Common myeloid progenitor, CD34-positive (primary cell): ENCODE measurements at regions not wholly inside any gene's neighbourhood (a gene's known extent, or its start where the extent isn't known, plus 50 kb on each side); places are given as distances from the start of the nearest gene placed in this dataset.
"Not testable (repeated sequence)": the region's sequence is repeated elsewhere in the genome, so short reads cannot be mapped to it uniquely, and the experiment has no call there.

Experiments used
- CTCF ChIA-PET: fragments of 350-600 bp; sonication (Branson Sonifier 250); formaldehyde crosslinking; loops from one replicate; lab custom pipeline; 2021; ENCODE audit warnings: antibody characterized with exemption; lab: Charles Lee
- POLR2A ChIA-PET: fragments of 350-600 bp; sonication (Branson Sonifier 250); formaldehyde crosslinking; loops from one replicate; lab custom pipeline; 2021; ENCODE audit warnings: antibody characterized with exemption; lab: Charles Lee
- DNase-seq, 3 donors: peaks; one replicate each; pipeline versions ENCODE4 v3.0.0 to v3.0.0-alpha.2; 2013
- H3K27ac ChIP-seq, 2 experiments: 1 replicate in 1 of 2; 2 replicates in 1 of 2; pipeline ENCODE4 v1.7.0; 2013; ENCODE audit warnings: inconsistent platforms in 2 of 2, low read length in 2 of 2, mild to moderate bottlenecking in 2 of 2, low read depth in 1 of 2, moderate library complexity in 1 of 2; ENCODE audit not compliant: severe bottlenecking in 2 of 2, insufficient read depth in 1 of 2, poor library complexity in 1 of 2
- H3K27me3 ChIP-seq, 5 experiments: replicated peaks in 2 of 5; 1 replicate in 3 of 5; 2 replicates in 2 of 5; pipeline versions ENCODE4 v1.6.1 to v1.7.0; 2013; ENCODE audit warnings: low read length in 4 of 5, mild to moderate bottlenecking in 2 of 5, moderate library complexity in 2 of 5, inconsistent platforms in 1 of 5; ENCODE audit not compliant: insufficient read depth in 5 of 5, control insufficient read depth in 4 of 5
- H3K36me3 ChIP-seq, 4 experiments: 1 replicate in 2 of 4; 2 replicates in 2 of 4; pipeline versions ENCODE4 v1.6.1 to v1.7.0; 2013; ENCODE audit warnings: low read length in 3 of 4, control low read depth in 1 of 4, mild to moderate bottlenecking in 1 of 4; ENCODE audit not compliant: control insufficient read depth in 4 of 4, insufficient read depth in 4 of 4
- H3K4me1 ChIP-seq, 4 experiments: 1 replicate in 3 of 4; 2 replicates in 1 of 4; pipeline versions ENCODE4 v1.6.1 to v1.7.1; 2013; ENCODE audit warnings: low read length in 3 of 4, mild to moderate bottlenecking in 3 of 4, control low read depth in 1 of 4, inconsistent platforms in 1 of 4, moderate library complexity in 1 of 4; ENCODE audit not compliant: control insufficient read depth in 4 of 4, insufficient read depth in 4 of 4; ENCODE audit errors: control extremely low read depth in 1 of 4
- H3K4me3 ChIP-seq, 7 experiments: 1 replicate in 4 of 7; 2 replicates in 3 of 7; pipeline versions ENCODE4 v1.5.1 to v1.7.0; 2013; ENCODE audit warnings: mild to moderate bottlenecking in 7 of 7, low read length in 6 of 7, moderate library complexity in 6 of 7, inconsistent platforms in 2 of 7, low read depth in 2 of 7, control low read depth in 1 of 7; ENCODE audit not compliant: insufficient read depth in 4 of 7, control insufficient read depth in 1 of 7; ENCODE audit errors: extremely low read depth in 1 of 7
- H3K9me3 ChIP-seq, 5 experiments: 1 replicate in 4 of 5; 2 replicates in 1 of 5; pipeline versions ENCODE4 v1.6.1 to v1.7.1; 2013; ENCODE audit warnings: low read length in 4 of 5, mild to moderate bottlenecking in 2 of 5, inconsistent platforms in 1 of 5, low read depth in 1 of 5, moderate library complexity in 1 of 5; ENCODE audit not compliant: control insufficient read depth in 4 of 5, insufficient read depth in 2 of 5; ENCODE audit errors: control extremely low read depth in 1 of 5
- WGBS: methylation state at CpG from one replicate; pipeline ENCODE4 v1.1.5; 2013; ENCODE audit not compliant: insufficient coverage; 5-methylcytosine and 5-hydroxymethylcytosine counted together

DNA sequence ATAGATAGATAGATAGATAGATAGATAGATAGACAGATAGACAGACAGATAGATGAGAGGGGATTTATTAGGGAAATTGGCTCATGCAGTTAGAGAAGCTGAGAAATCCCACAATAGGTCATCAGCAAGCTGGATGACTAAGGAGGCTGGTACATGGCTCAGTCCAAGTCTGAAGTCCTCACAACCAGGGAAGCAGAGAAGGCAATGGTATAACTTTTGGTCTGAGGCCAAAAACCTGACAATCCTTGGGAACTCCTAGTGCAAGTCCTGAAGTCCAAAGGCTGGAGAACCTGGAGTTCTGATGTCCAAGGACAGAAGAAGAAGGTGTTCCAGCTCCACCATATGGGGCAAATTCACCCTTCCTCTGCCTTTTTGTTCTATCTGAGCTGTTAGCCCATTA, 517.6 kb upstream of the ATP2B1 start:
- no peak for DNase-seq
- no peaks in the 10 kb centered on the region for H3K4me1 ChIP-seq
- CTCF ChIA-PET, result interaction anchor here (0.7 kb wide), 1 partner anchor 15 kb away, joined by 3 read pairs; no protein-coding TSS in a partner anchor
- no peak overlapping the region for H3K27ac ChIP-seq
- H3K36me3 ChIP-seq, result no peaks in the 10 kb centered on the region
- H3K9me3 ChIP-seq, result no peaks in the 10 kb centered on the region
- H3K4me3 ChIP-seq, result no peak overlapping the region
- no peaks in the 10 kb centered on the region for H3K27me3 ChIP-seq
- POLR2A ChIA-PET, result no interaction called here

DNA sequence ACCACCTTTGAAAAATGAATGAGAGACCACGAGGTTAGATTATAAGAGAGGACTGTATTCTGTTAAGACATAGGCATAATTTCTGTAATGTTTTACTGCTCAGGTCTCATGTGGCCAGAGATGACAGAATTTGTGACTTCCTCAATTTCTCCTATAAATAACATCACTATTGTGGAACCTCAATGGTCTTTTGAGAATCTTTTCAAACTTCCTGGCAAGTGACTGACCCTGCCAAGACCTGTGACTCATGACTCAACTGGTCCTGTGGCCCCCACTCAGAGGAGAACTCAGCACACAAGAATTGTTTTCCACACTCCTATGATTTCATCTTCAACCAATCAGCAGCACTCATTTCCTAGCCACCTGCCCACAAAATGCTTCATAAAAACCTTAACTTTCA, 508.2 kb upstream of the ATP2B1 start:
- peak; percentile 11 to 82 (median 66) for DNase-seq
- no peak overlapping the region for H3K27ac ChIP-seq
- WGBS, result no CpG with 5 or more reads among the region's 1 CpG
- no peaks in the 10 kb centered on the region for H3K27me3 ChIP-seq
- no peaks in the 10 kb centered on the region for H3K9me3 ChIP-seq
- H3K4me3 ChIP-seq, result no peak overlapping the region
- POLR2A ChIA-PET, result no interaction called here
- no peaks in the 10 kb centered on the region for H3K36me3 ChIP-seq
- H3K4me1 ChIP-seq, result peaks cover 0 to 12% (median 4%) of the 10 kb centered on the region in 4 experiments
- CTCF ChIA-PET, result no interaction called here

DNA sequence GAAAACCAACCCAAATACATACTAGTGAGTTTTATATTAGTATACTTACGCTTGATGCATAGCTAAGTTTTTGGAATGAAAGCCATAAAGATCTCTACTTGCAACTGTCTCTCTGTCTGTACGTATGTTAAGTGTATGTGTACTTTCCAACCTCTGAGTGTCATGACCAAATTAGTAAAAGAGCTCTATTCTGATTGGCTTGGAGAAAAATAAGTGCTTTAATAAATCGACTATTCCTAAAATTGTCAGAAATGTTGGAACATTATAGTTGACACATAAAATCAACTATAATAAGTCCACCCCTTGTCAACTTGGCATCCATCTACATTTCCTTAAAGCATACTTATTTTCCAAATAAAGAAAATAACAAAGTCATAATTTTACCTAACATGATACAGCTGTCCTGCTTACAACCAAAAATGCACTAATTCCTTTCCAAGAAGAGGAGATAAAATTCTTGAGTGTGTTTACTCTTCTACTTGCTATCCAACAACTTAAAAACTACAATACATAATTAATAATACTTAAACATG, 507.4 kb upstream of the ATP2B1 start:
- CTCF ChIA-PET, result no interaction called here
- no peaks in the 10 kb centered on the region for H3K9me3 ChIP-seq
- no peaks in the 10 kb centered on the region for H3K36me3 ChIP-seq
- H3K4me1 ChIP-seq, result peaks cover 0 to 12% (median 4%) of the 10 kb centered on the region in 4 experiments
- no peaks in the 10 kb centered on the region for H3K27me3 ChIP-seq
- no peak for DNase-seq
- H3K27ac ChIP-seq, result no peak overlapping the region
- H3K4me3 ChIP-seq, result no peak overlapping the region
- POLR2A ChIA-PET, result no interaction called here
- 92% methylated on average over 2 of the region's 3 CpGs for WGBS

DNA sequence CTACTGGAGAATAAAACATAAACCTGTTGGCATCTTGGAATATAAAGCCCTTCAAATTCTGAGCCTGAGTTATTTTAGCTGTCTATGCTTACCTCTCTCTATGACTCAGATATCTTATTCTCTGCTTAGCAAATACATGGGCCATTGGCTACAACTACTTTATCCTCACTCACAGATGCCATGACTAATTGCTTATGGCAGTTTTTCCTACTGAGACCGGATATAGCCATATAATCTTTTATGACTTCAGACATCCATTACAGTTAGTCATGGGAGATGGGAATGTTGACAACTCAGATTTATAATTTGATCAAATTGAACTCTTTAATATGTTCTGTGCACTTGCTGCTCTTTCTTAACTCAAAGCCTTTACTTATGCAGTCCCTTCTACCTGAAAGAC, 502.4 kb upstream of the ATP2B1 start:
- Histone ChIP-seq H3K27me3 (no peaks in the 10 kb centered on the region), H3K9me3 (peaks cover 0 to 7% (median 3%) of the 10 kb centered on the region in 5 experiments), H3K27ac (no peak overlapping the region), H3K4me3 (no peak overlapping the region), H3K4me1 (peaks cover 0 to under 1% (median 0%) of the 10 kb centered on the region in 4 experiments), H3K36me3 (no peaks in the 10 kb centered on the region)
- no peak for DNase-seq
- POLR2A ChIA-PET, result no interaction called here
- WGBS, result no CpG with 5 or more reads among the region's 1 CpG
- CTCF ChIA-PET, result interaction anchor here (0.5 kb wide), 1 partner anchor 16 kb away, joined by 3 read pairs; no protein-coding TSS in a partner anchor

DNA sequence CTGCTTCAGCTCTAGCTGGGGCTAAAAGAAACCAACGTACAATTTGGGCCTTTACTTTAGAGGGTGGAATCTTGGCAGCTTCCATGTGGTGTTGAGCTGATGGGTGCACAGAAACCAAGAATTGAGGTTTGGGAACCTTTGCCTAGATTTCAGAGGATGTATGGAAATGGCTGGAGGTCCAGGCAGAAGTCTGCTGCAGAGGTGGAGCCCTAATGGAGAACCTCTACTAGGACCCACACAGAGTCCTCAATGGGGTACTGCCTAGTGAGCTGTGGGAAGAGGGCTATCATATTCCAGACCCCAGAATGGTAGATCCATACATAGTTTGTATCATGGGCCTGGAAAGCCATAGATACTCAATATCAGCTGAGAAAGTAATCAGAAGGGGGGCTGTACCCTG, 500.4 kb upstream of the ATP2B1 start:
- POLR2A ChIA-PET, result no interaction called here
- no peak for DNase-seq
- H3K27me3 ChIP-seq, result no peaks in the 10 kb centered on the region
- no peak overlapping the region for H3K4me3 ChIP-seq
- CTCF ChIA-PET, result no interaction called here
- no peaks in the 10 kb centered on the region for H3K4me1 ChIP-seq
- H3K27ac ChIP-seq, result no peak overlapping the region
- H3K36me3 ChIP-seq, result no peaks in the 10 kb centered on the region
- no CpG with 5 or more reads among the region's 1 CpG for WGBS
- peaks cover 0 to 7% (median 3%) of the 10 kb centered on the region in 5 experiments for H3K9me3 ChIP-seq

DNA sequence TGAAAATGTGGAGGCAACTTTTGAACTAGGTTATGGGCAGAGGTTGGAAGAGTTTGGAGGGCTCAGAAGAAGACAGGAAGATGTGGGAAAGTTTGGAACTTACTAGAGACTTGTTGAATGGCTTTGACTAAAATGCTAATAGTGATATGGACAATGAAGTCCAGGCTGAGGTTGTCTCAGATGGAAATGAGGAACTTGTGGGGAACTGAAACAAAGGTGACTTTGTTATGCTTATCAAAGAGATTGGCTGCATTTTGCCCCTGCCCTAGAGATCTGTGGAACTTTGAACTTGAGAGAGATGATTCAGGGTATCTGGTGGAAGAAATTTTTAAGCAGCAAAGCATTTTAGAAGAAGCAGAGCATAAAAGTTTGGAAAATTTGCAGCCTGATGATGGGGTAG, 499.7 kb upstream of the ATP2B1 start:
- H3K4me3 ChIP-seq, H3K36me3 ChIP-seq, H3K27ac ChIP-seq, H3K27me3 ChIP-seq, H3K4me1 ChIP-seq, H3K9me3 ChIP-seq, POLR2A ChIA-PET, CTCF ChIA-PET: not testable (repeated sequence)
- peak in 1 of 3 donors; percentile 9 for DNase-seq

DNA sequence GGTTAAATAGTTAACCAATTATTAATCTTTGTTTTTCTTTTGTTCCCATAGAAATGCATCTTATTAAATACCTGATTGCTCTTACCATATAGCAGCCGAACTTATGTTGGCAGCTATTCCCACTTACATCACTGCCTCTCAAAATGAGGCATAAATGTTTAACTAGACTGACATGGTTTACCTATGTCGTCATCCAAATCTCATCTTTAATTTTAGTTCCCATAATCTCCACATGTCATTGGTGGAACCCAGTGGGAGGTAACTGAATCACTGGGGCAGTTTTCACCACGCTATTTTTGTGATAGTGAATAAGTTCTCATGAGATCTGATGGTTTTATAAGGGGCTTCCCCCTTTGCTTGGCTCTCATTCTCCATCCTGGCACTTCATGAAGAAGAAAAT, 499.2 kb upstream of the ATP2B1 start:
- Histone ChIP-seq H3K36me3 (no peaks in the 10 kb centered on the region), H3K27me3 (no peaks in the 10 kb centered on the region), H3K9me3 (peaks cover 0 to 7% (median 3%) of the 10 kb centered on the region in 5 experiments), H3K4me3 (no peak overlapping the region), H3K4me1 (no peaks in the 10 kb centered on the region), H3K27ac (no peak overlapping the region)
- ChIA-PET POLR2A (no interaction called here), CTCF (no interaction called here)
- whole genome bisulfite sequencing, result 100% methylated on average over 1 of the region's 3 CpGs
- DNase-seq, result no peak
